ENCODE measurements at regions not wholly inside any gene's neighbourhood (a gene's known extent, or its start where the extent isn't known, plus 50 kb on each side); places are given as distances from the start of the nearest gene placed in this dataset.

- ChIA-PET CTCF (no interaction called here), POLR2A (no interaction called here)
- Histone ChIP-seq H3K9me3 (no peaks in the 10 kb centered on the region), H3K4me1 (no peaks in the 10 kb centered on the region), H3K27me3 (replicated peaks; ENCODE audit: control insufficient read depth, insufficient read depth, low read length) (no peaks in the 10 kb centered on the region), H3K4me3 (ENCODE audit: low read depth, low read length) (no peak overlapping the region), H3K36me3 (ENCODE audit: control insufficient read depth, insufficient read depth, low read length) (no peaks in the 10 kb centered on the region)
- BruUV-seq (replicated peaks): no TSS peak
- intact Hi-C loops (cut with micrococcal nuclease; ENCODE audit: unreplicated experiment): no loop called here
- no peak for DNase-seq
- no peak overlapping the region for H3K4me3 Mint-ChIP-seq (ENCODE audit: unreplicated experiment)
- H3K4me1 Mint-ChIP-seq (ENCODE audit: low read depth, unreplicated experiment): no peaks in the 10 kb centered on the region
- no peak for TF ChIP-seq CTCF (IDR thresholded peaks at IDR 0.05; ENCODE audit: insufficient read depth in 1 of 2, low read depth in 1 of 2, low read length in 1 of 2, severe bottlenecking in 1 of 2, unreplicated experiment in 1 of 2)
- no peaks in the 10 kb centered on the region for H3K36me3 Mint-ChIP-seq (ENCODE audit: insufficient read depth, unreplicated experiment)
- H3K9me3 Mint-ChIP-seq (ENCODE audit: unreplicated experiment): no peaks in the 10 kb centered on the region
- H3K27me3 Mint-ChIP-seq (ENCODE audit: insufficient read depth, unreplicated experiment): no peaks in the 10 kb centered on the region
- H3K27ac Mint-ChIP-seq (ENCODE audit: unreplicated experiment): no peak overlapping the region
Observed at GRCh38 chr1:195153107-195153506, 1455.1 kb downstream of the KCNT2 start.

GRCh38 chr1:195150768-195151167, 1457.5 kb downstream of the KCNT2 start:
- intact Hi-C loops (cut with micrococcal nuclease; ENCODE audit: unreplicated experiment): no loop called here
- Histone ChIP-seq H3K4me3 (ENCODE audit: low read depth, low read length) (no peak overlapping the region), H3K27me3 (replicated peaks; ENCODE audit: control insufficient read depth, insufficient read depth, low read length) (no peaks in the 10 kb centered on the region), H3K9me3 (no peaks in the 10 kb centered on the region), H3K4me1 (no peaks in the 10 kb centered on the region), H3K36me3 (ENCODE audit: control insufficient read depth, insufficient read depth, low read length) (no peaks in the 10 kb centered on the region)
- Mint-ChIP-seq H3K27ac (ENCODE audit: unreplicated experiment) (no peak overlapping the region), H3K36me3 (ENCODE audit: insufficient read depth, unreplicated experiment) (no peaks in the 10 kb centered on the region), H3K9me3 (ENCODE audit: unreplicated experiment) (no peaks in the 10 kb centered on the region), H3K27me3 (ENCODE audit: insufficient read depth, unreplicated experiment) (no peaks in the 10 kb centered on the region), H3K4me1 (ENCODE audit: low read depth, unreplicated experiment) (no peaks in the 10 kb centered on the region), H3K4me3 (ENCODE audit: unreplicated experiment) (no peak overlapping the region)
- no peak for DNase-seq
- no peak for TF ChIP-seq CTCF (IDR thresholded peaks at IDR 0.05; ENCODE audit: insufficient read depth in 1 of 2, low read depth in 1 of 2, low read length in 1 of 2, severe bottlenecking in 1 of 2, unreplicated experiment in 1 of 2)
- ChIA-PET POLR2A (no interaction called here), CTCF (no interaction called here)
- no TSS peak for BruUV-seq (replicated peaks)

GRCh38 chr1:195141294-195141693, 1466.9 kb downstream of the KCNT2 start:
- no peaks in the 10 kb centered on the region for H3K9me3 ChIP-seq
- Mint-ChIP-seq H3K4me1 (ENCODE audit: low read depth, unreplicated experiment) (no peaks in the 10 kb centered on the region), H3K27me3 (ENCODE audit: insufficient read depth, unreplicated experiment) (no peaks in the 10 kb centered on the region), H3K36me3 (ENCODE audit: insufficient read depth, unreplicated experiment) (no peaks in the 10 kb centered on the region), H3K27ac (ENCODE audit: unreplicated experiment) (no peak overlapping the region), H3K9me3 (ENCODE audit: unreplicated experiment) (peaks cover 27% of the 10 kb centered on the region), H3K4me3 (ENCODE audit: unreplicated experiment) (no peak overlapping the region)
- no TSS peak for BruUV-seq (replicated peaks)
- DNase-seq: no peak
- no peak overlapping the region for H3K4me3 ChIP-seq (ENCODE audit: low read depth, low read length)
- no peaks in the 10 kb centered on the region for H3K36me3 ChIP-seq (ENCODE audit: control insufficient read depth, insufficient read depth, low read length)
- no peaks in the 10 kb centered on the region for H3K27me3 ChIP-seq (replicated peaks; ENCODE audit: control insufficient read depth, insufficient read depth, low read length)
- H3K4me1 ChIP-seq: no peaks in the 10 kb centered on the region
- ChIA-PET POLR2A (no interaction called here), CTCF (no interaction called here)
- intact Hi-C loops (cut with micrococcal nuclease; ENCODE audit: unreplicated experiment): no loop called here
- no peak for TF ChIP-seq CTCF (IDR thresholded peaks at IDR 0.05; ENCODE audit: insufficient read depth in 1 of 2, low read depth in 1 of 2, low read length in 1 of 2, severe bottlenecking in 1 of 2, unreplicated experiment in 1 of 2)
